HG03558 (cell line): ENCODE measurements at regions not wholly inside any gene's neighbourhood (a gene's known extent, or its start where the extent isn't known, plus 50 kb on each side); places are given as distances from the start of the nearest gene placed in this dataset.
"Not testable (repeated sequence)": the region's sequence is repeated elsewhere in the genome, so short reads cannot be mapped to it uniquely, and the experiment has no call there.

Source experiments
- ATAC-seq: cut with Tn5 transposase; IDR thresholded peaks from one replicate; pipeline ENCODE4 v1.9.1; 2021; ENCODE audit warnings: moderate number of reproducible peaks; ENCODE audit not compliant: unreplicated experiment; ENCODE audit errors: extremely low read depth

GRCh38 chr1:222020553-222020952, 278.7 kb upstream of the DUSP10 start:
- no peak for ATAC-seq

DNA sequence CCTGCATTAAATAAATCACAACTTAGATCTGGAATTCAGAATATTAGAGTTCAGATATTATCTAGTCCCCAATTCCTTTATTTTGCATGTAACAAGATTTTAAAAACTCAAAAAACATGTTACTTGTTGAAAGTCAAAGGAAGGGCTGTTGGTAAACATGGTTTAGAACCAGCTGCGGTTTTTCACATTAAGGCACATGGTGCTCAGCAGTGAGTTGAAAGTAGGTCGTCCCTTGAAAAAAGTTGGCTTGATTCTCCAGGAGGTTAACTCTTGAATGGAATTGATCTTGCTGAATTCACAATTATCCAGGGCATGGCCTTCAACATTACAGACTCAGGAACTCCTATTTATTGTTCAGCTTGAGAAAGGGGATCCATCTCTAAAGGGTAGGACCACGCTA, 277.1 kb upstream of the DUSP10 start:
- ATAC-seq, result no peak

- ATAC-seq, result no peak
Observed at GRCh38 chr1:222018041-222018440, 276.2 kb upstream of the DUSP10 start.

DNA sequence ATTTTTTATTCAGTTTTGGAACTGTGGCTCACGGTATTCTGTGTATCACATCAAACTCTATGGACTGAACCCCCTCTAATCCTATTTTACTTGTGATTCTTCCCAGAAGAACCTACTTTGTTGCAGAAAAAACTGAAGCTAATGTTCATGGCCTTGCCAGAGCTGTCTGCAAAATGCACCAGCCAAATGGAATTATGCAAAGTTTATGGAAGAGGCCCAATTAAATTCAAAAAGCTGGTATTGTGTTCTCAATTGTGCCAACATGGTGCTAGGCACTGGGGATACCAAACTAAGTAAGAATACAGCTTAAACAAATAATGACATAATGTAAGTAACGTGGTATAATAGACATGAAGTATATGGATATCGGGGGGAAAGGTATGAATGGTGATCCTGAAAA, 273.8 kb upstream of the DUSP10 start:
- no peak for ATAC-seq

- no peak for ATAC-seq
Observed at GRCh38 chr1:222014001-222014400, 272.1 kb upstream of the DUSP10 start.

GRCh38 chr1:222012816-222013215, 270.9 kb upstream of the DUSP10 start:
- ATAC-seq, result no peak

DNA sequence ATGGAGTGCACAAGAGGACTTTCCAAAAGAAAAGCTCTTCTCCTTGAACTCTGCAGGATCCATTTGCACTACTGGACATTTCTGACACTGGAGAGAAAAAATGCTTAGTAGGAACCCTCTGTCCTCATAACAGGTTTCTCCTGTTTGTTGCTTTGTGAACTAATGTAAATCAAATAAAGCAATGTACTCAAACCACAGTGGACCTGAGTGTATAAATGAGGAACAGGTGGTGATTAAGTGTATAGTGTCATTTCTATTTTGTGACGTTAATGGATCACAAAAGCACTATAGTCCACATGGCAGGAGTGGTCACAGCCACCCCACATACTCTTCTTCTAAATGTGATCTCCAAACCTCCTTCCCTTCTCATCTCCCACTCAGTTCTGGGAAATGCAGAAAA, 268.4 kb upstream of the DUSP10 start:
- ATAC-seq, result no peak

DNA sequence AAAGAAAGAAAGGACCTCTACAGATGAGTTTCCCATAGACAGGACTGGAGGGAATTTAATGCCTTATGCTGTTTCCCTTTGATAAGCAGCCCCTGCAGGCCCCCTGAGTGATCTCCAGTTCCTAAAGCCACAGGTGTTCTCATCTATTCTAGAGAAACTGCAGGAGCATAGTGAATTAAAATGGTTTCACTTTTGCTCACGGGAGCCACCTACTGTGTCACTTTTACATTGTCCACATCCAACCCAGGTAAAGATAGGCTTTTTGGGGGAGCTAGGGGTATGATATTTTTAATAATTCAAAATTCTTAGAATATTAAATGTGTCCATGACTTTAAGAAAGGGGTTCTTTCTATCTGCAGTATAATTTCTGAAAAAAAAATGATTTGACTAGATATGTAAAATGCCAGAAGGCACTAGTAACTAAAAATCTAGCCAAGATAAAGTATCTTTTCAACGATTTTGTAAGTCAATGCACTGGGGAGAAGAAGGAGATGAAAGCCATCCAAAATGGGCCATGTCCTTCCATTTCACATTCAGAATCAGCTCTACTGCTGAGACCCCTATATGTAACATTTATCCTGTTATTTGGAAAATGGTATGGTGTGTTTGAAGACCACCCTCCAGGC, 267.3 kb upstream of the DUSP10 start:
- peak; percentile 68 for ATAC-seq

- no peak for ATAC-seq
Observed at GRCh38 chr1:222006715-222007114, 264.8 kb upstream of the DUSP10 start.

DNA sequence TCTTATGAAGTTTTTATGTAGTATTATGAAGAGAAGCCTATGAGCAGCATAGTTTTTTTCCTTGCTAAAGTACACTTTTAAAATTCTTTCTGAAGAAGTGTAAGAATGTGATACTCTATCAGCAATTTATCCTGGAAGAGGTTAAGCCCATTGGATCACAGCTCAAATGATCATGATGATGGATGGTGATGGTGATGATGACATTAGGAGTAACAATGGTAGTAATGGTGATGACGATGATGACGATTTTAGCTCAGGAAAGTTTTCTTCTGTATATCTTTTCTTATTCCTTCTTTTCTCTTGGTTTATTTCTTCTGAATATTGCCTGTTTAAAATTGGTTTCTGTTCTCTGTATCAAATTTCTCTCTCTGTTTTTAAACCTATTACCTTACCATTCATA, 262.9 kb upstream of the DUSP10 start:
- no peak for ATAC-seq

GRCh38 chr1:222004034-222004433, 262.1 kb upstream of the DUSP10 start:
- ATAC-seq, result no peak

GRCh38 chr1:222002503-222002902, 260.6 kb upstream of the DUSP10 start:
- ATAC-seq, result no peak

- no peak for ATAC-seq
Observed at GRCh38 chr1:222000131-222000530, 258.2 kb upstream of the DUSP10 start.

DNA sequence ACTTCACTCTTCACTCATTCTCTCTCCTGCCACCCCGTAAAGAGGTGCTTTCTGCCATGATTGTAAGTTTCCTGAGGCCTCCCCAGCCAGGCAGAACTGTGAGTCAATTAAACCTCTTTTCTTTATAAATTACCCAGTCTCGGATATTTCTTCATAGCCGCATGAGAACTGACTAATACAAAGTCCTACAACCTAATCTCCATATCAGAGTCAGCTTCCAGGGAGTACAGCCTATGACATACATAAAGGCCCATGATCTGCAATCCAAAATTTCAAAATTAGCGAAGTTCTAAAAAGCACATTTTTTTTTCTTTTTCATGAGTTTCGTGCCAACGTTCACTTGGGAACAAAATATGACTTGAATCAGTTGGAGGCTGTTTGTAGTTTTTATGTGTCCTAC, 256.9 kb upstream of the DUSP10 start:
- no peak for ATAC-seq

DNA sequence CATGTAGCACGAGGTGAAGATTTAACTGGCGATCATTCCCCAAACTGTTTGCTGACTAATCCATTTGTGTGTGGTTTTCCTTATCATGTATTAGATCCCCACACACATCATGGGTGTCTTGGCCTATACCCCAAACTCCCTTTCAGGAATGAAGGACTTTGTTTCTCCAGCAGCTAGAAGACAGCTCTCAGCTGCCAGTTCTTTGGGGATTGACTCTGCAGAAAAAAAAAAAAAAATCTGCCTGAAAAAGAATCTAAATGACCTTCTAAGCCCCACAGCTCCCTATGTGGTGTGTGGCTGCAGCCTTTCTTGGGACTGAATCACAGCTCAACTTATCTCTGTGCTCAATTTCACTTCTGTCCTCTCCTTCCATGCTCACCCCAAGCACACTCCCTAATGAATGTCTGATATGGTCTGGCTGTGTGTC, 256.3 kb upstream of the DUSP10 start:
- ATAC-seq, result no peak

DNA sequence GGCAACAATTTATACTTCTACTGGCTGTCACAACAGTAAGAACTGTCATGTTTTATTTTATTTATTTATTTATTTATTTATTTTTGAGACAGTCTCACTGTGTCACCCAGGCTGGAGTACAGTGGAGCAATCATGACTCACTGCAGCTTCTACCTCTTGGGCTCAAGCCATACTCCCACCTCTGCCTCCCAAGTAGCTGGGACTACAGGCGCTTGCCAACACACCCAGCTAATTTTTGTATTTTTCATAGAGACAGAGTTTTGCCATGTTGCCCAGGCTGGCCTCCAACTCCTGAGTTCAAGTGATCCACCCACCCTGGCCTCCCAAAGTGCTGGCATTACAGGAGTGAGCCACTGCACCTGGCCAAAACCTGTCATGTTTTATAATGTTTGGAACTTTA, 255.1 kb upstream of the DUSP10 start:
- not testable (repeated sequence) for ATAC-seq

DNA sequence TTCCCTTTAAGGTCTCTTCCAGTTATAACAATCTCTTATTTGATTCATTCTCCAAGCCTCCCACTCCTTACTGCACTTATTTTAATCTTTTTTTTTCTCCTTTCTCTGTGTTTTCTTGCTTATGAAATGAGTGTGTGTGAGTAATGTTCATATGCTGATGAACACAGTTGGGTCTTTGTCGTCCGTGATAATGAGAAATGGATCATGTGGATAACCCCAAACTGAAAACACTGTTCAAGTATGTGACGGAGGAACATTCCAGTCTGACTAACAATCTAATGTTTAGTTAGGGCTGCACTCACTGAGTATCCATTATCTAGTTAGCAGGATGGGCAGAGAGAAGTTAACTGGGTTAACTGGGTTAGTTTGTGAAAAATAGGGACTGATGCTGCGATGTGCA, 253.1 kb upstream of the DUSP10 start:
- ATAC-seq, result no peak

DNA sequence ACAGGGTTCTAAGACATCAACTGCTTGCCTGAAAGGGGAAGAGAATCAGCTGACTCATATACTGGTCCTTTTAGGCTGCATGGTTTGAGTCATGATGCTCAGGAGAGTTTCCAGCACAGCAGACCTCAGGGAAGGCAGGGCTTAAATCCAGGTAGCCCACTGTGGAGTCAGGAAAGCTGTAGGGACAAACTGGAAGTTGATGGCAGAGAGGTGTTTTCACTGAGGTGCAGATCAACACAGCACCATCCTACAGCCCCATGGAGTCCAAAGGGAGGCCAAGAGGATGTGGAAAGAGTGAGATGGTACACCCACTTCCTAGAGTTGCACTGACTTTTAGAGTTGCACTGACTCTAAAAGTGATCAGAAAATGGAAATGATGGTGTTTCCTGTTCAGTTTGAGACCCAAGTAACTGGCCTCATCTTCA, 252.4 kb upstream of the DUSP10 start:
- peak; percentile 48 for ATAC-seq

DNA sequence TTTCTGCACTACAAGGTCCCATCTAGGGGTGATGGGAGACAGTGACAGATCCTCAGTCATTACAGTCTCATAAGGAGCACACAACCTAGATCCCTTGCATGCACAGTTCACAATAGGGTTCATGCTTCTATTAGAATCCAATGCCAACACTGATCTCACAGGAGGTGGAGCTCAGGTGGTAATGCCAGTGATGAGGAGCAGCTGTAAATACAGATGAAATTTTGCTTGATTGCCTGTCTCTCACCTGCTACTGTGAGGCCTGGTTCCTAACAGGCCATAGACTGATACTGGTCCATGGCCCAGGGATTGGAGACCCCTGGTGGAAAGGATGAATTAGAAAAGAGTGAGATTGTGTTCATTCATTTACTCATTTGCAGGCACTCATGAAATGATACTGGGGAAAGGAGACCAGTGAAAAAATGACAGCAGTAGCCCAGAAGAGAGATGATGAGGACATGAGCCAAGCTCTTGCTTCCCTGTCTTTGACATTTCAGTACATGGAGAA, 251.6 kb upstream of the DUSP10 start:
- no peak for ATAC-seq

- ATAC-seq, result no peak
Observed at GRCh38 chr1:221992427-221992826, 250.5 kb upstream of the DUSP10 start.

DNA sequence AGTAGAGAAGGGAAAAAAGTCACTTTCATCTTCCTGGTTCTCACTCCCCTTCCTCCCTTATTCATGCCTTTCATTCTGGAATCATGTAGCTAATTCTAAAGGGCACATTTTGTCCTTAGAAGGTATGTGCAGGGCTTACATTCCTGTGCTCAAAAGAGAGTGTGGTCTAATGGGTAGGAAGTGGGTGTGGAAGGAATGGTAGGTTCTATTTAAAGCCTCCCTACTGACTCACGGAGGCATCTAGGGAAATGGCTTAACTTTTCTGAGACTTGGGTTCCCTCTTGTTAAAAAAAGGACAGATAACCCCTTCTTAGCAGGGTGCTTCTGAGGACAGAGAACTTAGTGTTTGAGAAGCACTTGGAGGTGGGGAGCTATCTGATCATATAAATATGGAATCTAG, 249.3 kb upstream of the DUSP10 start:
- no peak for ATAC-seq

DNA sequence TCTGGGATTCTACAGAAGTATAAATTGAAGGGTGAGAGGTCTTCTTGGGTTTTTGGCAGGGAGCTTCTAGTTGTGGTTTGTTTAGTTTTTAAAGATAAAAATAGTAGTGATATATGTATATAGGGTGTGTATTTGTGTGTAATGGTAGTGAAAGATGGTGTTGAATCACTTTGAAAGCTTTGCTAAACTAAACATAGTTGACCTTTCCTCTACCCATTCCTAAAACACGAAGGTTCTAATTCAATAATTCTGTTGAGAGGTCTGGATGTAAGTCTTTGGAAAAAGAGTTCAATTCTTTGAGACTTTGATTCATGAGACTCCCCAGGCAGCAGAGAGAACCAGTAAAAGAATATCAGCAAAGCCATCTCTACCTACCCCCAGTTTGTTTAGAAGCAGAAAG, 247.9 kb upstream of the DUSP10 start:
- no peak for ATAC-seq

DNA sequence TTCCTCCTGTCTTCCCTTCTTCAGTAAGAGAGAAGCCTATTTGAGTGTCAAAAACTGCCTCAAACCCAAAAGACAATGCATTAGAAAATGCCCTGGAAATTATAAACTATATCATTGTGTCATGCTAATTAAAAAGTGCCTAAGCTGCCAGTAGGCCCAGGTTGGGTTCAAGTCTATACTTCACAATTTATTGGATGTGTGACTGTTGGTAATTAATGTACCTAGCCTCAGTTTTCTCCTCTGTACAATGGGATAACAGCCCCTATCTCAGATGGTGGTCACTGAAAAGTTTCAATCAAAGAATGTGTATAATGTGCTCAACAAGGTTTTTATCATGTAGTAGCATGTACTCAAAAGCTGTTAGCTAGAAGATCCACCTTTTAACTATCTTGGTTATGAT, 246.9 kb upstream of the DUSP10 start:
- ATAC-seq, result no peak
